Skin epidermis (tissue), 12 donors: ENCODE measurements at regions not wholly inside any gene's neighbourhood (a gene's known extent, or its start where the extent isn't known, plus 50 kb on each side); places are given as distances from the start of the nearest gene placed in this dataset.

ENCODE experiments used
- H3K27ac ChIP-seq, 21 experiments: fragments of 200-600 bp; sonication (generic) in 11 of 21; one replicate each; pipeline ENCODE4 v1.5.0; 2020; ENCODE audit warnings: mild to moderate bottlenecking in 3 of 21, inconsistent platforms in 2 of 21, moderate library complexity in 2 of 21
- H3K4me3 ChIP-seq, 7 experiments: fragments of 200-600 bp; sonication (generic) in 2 of 7; one replicate each; pipeline ENCODE4 v1.5.0; 2020; ENCODE audit warnings: inconsistent platforms in 2 of 7, mild to moderate bottlenecking in 2 of 7, moderate library complexity in 1 of 7

DNA sequence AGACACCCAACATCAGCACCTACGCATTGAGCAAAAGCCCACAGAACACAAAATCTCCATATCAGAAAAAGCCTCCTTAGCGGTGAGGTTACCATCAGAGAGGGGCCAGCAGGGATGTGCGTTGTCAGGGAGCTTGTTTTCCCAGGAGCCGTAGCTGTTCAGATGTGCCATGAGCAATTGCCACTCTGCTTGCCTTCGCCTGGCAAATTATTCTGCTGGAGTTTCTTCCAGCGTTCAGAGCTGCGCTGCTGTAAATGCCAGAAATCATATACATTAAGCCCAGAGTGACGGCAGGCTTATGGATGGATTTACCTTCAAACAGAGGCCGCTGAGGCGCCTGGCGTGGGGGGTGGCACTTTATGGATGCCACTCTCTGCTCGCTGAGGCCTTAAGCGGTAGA lies 632.3 kb downstream of the BCOR start:
- H3K4me3 ChIP-seq = no peak overlapping the region
- no peak overlapping the region for H3K27ac ChIP-seq

DNA sequence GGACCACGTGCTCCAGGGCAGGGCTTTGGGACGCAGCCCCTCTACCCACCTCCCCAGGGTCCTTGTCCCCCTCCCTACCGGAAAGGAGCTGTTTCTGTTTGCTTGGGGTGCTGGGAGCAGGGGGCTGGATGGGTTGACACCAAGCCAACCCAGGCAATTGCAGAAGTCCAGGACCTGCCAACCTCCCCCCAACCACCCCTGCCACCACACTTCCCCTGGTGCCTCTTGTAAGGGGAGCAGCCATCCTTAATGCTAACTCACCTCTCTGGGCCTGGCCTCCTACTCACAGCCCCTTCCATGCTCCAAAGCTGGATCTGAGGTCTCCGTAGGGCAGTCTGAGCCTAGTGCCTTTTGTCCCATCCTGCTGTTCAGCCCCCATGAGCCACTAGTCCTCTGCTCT lies 631.9 kb downstream of the BCOR start:
- H3K4me3 ChIP-seq = no peak overlapping the region

DNA sequence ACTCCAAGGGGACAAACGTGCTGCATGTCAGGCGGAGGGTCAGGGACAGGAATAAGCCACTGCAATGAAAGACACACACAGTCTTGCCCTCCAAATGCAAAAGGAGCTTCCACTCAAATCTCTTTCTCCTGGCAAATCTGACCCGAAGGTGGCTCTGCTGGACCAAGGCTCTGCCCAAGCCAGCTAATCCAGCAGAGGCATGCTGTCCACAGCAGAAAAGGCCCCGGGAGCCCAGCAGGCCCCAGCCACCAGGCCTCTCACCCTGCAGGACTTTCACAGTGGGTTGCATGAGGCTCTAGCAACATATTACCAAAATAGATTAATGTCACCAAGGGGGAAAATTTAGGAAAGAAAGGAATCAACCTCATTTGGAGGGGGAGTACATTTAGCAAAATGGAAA lies 628.6 kb downstream of the BCOR start:
- Histone ChIP-seq H3K4me3 (no peak overlapping the region), H3K27ac (peak overlapping the region in 1 of 21 experiments; percentile 14)

More for the DNA sequence above, 631.9 kb downstream of the BCOR start:
- H3K27ac ChIP-seq = no peak overlapping the region

DNA sequence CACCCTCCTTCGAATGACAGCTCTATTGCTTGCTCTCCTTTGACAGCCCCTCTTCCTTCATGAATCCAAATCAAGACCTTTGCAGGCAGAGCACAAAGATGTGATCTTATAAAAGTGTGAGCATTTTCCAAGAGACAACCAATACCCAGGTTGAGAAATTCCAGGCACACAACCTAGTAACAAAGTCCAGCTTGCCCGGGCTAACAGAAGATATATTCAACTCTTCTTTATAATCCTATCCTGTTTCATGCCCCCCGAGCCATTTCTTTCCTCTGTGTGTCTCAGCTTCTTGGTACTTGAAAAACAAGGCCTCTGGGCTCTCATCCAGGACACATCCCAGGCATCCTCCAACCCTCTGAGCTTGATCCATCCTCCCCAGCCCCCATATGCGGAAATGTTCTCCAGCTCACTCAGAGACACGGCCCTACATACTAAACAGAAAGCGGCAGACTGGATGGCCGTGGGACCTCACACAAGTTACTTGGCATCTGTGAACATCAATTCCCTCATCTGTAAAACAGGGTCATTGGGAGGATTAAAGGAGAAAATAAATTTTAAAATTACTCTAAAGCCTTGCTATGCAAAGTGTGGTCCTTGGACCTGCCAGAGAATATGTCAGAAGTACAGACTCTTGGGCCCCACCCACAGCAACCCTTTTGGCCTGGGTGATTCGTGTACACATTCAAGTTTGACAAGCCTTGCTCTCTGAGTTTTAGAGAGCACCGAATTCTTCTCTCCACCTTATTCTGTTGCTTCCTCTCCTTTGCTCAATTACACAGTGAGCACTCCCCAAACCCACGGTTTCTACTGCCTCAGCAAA lies 627.0 kb downstream of the BCOR start:
- H3K4me3 ChIP-seq = no peak overlapping the region
- H3K27ac ChIP-seq = peak overlapping the region in 1 of 21 experiments; percentile 55

DNA sequence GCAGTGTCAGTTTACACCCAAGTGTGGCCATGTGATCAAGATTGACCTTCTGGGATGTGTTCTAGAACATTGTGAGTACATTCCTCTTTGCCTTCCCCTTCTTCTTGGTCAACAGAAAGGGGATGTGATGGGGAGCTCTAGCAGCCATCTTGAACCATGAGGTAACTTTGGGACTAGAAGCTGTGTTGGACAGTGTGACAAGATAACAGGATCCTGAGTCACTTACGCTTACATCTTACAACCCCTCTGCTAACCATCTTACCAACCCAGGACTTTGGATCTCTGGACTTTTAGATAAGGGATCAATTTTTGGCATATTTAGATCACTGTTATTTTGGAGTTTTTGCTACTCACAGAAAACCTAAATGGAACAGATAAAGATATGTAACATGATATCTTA lies 625.6 kb downstream of the BCOR start:
- no peak overlapping the region for H3K4me3 ChIP-seq
- peak overlapping the region in 1 of 21 experiments; percentile 16 for H3K27ac ChIP-seq

DNA sequence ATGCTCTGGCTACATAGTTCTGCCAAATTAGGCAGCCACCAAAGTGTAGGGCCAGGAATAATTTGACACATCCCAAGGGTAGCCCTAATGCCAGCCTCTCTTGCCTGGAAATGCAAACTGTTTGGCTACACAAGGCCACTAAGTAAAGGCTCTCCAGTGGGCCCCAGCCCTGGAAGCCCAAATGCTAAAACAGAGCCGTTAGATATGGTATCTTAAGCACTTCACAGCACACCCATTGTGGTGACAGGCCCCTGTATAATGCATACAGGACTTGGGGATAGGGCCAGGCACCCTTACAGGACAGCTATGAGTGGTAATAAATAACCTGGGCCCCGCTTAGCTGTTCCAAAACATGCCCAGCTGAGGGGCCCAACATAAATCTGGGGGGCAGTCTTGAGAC lies 623.9 kb downstream of the BCOR start:
- H3K27ac ChIP-seq = no peak overlapping the region

DNA sequence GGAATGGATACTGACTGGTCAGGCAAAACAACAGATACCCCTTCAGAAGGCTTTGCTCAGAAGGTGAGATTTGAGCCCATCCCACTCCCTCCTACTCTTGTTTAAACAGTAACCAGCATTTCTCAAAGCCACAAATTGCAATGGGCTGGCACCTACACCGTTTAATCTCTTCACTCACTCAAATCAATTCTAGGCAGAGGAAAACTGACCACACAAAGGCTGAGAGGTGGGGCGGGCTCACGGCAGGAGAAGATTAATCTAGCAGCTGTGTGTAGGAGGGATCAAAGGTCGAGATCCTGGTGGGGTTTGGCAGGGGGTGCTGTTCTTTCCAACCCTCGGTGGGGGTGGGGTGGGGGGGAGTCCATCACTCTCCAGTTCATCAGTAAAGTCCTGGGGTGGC lies 622.4 kb downstream of the BCOR start:
- Histone ChIP-seq H3K4me3 (no peak overlapping the region), H3K27ac (no peak overlapping the region)

More for the DNA sequence above, 623.9 kb downstream of the BCOR start:
- H3K4me3 ChIP-seq = no peak overlapping the region

DNA sequence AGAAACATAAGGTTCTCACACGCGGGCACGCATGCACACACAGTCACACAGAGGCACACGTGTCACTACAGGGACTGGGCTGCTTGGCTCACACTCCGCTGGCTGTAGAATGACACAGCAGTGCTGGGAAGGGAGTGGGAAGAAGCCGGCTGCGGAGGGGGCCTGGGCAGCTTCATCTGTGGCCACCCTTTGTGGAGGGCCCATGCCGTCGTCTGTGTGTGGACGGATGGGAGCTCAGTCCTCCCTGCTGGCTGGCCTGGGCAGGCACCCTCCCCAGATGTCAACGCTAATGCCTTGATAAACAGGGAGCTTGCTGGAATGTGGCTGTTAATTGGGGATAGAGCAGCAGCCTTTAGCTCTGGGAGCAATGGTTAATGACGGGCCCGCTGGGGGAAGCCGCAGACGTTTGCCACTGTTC lies 621.1 kb downstream of the BCOR start:
- Histone ChIP-seq H3K4me3 (no peak overlapping the region), H3K27ac (peak overlapping the region in 2 of 21 experiments; percentile 38 to 45)

DNA sequence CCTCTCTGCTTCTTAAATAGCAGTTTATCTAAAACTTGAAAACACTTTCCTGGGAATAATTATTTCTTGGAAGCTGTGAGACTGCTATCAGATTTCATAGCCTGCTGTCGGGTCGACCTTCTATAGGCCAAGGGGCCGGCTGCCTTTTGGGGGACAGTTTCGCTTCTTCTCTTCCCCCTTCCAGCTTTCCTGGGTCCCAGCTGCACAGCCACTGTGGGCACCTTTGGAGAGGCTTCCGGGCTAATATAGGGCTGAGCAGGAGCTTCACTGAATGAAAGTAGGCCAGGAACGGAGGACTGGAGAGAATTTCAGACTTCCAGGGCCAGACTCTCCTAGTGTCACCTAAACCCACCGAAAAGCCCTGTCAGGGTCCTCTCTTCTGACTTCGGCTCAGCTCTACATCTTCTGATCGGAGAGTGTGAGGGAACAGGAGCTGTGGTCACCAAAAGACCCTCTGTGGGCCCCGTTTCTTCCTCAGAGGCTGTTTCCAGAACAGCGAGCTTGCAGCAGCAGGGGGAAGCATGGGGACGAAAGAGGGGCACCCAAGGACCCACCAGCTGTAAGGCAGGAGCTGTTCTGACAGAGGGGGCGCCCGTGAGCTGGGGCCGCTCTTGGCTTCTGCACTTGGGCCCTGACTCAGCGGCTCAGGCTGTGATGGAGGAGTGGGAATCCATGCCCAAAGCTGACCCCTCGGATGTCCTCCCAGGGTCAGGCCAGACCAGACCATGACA lies 620.6 kb downstream of the BCOR start:
- H3K4me3 ChIP-seq = no peak overlapping the region
- peak overlapping the region in 3 of 21 experiments; percentile 29 to 45 (median 38) for H3K27ac ChIP-seq

DNA sequence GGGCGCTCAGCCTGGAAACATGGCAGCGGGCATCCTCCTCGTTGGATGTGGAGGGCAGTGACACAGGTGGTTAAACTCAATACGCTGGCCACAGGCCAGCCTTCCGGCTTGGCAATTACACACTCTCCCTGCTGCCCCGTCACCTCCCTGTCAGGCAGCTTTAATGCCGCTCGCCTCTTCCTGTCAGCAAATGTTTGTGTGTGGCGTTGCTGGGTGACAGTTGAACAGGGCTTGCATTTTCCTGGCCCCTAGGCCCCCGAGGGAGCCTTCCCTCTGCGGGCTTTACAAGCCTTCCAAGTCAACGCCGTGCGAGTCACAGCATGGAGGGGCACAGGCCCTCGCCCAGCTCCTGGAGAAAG lies 620.0 kb downstream of the BCOR start:
- Histone ChIP-seq H3K27ac (no peak overlapping the region), H3K4me3 (no peak overlapping the region)

DNA sequence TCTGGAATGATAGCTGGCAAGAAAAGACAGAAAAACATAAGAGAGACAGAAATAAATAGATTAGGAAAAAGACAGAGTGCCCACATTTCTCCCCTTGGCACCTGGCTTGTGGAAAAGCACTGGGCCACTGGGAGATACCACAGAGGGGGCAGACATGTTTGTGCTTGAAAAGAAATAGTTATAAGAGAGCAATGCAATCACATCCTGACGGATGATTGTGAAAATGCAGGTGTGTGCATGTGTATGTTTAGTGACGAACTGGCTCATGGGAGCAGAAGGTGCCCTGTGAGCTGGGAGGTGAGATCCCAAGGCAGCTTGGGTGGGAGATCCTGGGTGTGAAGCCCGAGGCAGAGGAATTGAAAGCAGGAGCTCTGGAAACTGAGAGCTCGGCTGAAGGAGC lies 617.9 kb downstream of the BCOR start:
- H3K4me3 ChIP-seq = no peak overlapping the region
- peak overlapping the region in 1 of 21 experiments; percentile 30 for H3K27ac ChIP-seq

DNA sequence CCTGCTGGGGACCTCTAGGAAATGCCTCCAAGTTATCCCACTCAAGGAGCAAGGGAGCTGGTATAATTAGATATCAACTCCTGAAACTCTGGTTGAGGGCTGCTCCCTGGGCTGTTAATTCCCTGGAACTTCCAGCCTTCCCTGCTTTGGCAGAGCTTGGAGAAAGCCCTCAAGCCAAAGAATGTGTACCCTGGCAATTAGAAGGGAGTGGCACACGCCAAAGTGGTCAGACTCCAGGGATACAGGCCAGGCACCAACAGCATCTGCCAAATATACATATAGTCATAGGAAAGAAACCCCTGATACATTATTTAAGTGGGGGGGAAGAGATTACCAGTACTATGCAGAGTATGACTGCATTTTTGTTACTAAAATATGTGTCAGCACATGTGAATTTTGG lies 616.8 kb downstream of the BCOR start:
- Histone ChIP-seq H3K27ac (no peak overlapping the region), H3K4me3 (no peak overlapping the region)

DNA sequence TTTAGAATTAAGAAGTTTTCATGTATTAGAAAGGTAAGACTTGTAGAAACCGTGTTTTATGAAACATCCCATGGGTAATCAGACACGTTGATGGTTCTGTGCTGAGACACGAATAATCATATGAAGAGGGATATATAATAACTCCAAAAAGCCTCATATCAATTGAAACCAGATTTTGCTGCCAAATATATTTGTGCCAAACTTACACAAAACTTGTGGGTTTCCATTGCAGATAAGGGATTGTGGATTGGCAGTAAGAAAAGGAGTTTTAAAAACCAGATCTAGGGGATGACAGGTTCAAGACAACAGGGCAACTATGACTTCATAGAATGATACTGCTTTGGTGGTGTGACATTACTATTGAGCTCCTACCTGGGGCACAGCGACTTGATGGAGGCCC lies 616.1 kb downstream of the BCOR start:
- H3K27ac ChIP-seq = no peak overlapping the region
- no peak overlapping the region for H3K4me3 ChIP-seq

DNA sequence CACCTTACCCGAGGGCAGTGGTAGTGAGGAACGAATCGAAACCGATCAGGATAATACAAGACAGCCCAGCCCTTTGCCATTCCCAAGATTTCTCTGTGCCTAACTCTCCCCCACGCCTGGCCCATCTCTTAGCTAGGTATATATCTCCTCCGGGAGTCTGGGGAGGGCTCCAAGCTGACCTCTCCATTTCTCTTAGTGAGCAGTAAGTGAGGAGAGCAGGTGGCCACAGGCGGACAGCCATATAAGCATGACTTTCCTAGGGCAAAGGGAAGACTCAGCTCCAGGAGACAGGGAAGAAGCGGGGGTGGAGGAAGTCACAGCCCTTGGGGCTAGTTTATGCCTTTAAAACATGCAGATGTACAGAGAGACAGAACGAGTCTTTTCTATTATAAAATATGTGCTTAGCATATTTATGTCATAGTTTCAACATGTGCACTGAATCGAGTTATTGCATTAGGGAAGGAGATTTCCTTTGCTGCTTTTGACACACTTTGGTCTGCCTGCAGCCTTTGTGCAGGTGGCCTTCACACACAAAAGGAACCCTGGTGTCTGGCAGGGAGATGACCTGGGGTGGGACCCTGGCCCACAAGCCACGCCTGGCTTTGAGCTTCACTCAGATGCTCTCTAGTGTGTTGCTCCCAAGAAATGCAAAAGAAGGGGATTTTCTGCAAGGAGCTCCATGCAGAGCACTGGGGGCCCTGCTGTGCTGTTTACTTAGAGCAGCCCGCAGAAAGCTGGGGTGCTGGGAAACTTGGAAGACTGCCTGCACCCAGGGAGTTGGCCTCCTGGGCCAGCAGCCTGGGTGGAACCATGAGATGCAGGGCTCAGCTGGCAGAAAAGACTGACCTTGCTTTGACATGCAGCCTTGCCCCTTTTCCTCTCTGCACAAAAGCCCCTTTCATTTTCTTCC lies 613.3 kb downstream of the BCOR start:
- H3K4me3 ChIP-seq = no peak overlapping the region

DNA sequence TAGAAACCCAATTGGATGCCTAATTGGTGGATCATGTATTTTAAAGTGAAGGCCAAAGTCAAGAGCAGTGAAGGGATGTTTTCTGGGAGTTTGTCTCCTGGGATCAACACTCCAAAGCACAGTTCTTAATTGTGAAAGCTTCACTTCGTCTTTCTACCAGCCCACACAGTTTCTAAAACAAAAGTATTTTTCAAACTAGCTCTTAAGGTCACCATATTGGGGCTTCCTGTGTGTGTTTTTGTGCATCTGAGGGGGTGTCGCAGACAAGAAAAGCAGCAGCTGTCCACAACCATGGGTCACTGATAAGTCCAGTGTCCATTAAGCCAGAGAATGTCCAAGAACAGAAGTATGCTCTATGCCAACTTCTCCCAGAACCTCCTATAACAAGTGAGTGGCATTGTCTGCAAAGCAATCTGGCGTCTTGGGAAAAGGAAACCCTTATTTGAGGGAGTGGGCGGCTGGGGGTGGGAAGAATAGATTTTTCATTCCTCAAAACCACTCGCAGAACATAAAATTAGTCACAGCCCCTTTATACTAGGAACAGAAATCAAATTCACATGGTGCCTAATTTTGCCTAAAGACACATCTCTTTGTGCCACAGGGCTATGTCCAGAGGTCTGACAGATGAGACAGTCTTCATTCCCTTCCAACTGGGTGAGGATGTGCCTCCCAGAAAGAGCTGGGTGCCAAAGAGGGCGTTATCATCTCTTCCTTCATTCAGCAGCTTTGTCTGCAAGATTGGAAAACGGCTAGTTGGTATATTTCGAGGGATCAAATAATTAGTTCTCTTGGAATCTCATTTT lies 610.4 kb downstream of the BCOR start:
- Histone ChIP-seq H3K4me3 (no peak overlapping the region), H3K27ac (no peak overlapping the region)

More for the DNA sequence above, 613.3 kb downstream of the BCOR start:
- H3K27ac ChIP-seq = no peak overlapping the region

DNA sequence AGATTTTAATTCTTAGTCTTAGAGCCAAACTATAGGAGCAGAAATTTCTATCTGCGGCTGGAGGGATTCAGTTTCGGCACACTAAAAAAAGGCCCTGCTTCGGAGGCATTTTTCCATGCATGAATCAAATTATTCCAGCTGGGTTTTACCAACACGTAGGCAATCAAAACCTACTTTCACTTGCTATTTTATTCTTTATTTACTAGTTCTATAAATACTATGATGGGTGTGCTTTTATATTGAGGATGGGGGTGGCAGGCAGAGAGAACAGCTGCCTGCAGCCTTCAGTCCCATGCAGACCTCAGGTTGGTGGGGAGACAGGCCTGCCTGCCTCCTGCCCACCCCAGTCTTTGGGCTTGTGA lies 609.8 kb downstream of the BCOR start:
- no peak overlapping the region for H3K27ac ChIP-seq
- no peak overlapping the region for H3K4me3 ChIP-seq

DNA sequence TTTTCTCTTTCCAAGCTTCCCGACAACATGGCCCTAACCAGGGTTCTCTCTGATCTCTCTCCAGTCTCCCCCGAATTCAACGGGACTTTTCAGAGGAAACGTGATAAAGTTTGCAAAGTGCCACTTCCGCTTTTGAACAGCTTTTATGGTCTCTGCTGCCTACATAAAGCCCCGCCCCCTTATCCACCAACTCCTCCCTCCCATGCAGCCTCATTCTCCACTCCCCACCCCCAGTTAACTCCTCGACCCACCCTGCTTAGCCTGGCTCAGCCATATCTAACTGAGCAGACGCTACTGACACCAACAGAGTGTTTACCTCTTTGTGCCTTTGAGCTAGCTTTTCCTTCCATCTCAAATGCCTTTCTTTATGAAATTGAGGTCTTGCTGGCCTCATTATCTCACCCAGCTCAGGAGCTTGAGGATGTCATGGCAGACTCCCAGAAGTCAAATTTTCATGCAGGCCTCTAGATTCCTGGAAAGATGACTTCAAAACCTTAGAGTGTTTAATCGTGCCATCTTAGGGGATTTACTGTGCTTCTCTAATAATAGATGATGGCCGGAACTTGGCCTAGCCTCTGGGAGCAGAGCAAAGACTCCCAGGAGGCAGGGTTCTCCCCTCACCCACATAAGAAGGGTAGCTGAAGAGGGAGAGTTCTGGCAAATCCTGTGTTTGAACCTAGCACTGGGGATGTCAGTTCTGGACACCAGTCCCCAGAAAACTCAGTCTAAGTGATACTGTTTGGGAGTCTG lies 606.0 kb downstream of the BCOR start:
- Histone ChIP-seq H3K4me3 (no peak overlapping the region), H3K27ac (peak overlapping the region in 2 of 21 experiments; percentile 17 to 37)

DNA sequence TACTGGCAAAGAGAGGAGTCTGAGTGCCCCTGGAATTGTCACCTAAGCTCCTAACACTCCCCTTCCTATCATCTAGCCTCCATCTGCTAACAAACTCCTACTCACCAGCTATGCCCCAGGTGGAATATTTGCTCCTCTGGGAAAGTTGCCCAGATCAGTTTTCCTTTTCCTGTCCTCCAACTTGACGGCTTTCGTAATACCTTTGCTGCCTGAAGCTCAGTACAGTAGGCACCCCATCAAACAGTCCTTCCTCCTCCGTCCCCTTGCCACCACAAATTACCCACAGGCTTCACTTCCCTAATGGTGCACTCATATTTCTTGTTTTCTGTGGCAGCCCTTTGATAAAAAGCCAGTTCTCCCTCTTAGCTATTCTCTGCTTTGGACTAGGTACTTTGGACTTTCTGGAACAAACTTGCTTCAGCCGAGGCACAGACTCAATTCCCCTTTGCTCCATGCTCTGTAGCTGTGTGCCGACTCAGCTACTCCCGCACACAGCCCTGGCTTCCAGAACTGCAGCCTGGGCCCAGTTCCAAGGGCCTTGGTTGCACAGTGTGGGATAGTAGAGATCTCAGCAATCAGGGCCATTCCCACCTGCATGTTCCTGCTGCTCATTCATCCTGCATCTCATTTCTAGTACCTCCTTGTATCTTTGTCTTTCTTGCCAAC lies 605.1 kb downstream of the BCOR start:
- peak overlapping the region in 2 of 21 experiments; percentile 9 to 23 for H3K27ac ChIP-seq
- H3K4me3 ChIP-seq = no peak overlapping the region
